Right renal pelvis (tissue), 4 donors: ENCODE measurements at regions not wholly inside any gene's neighbourhood (a gene's known extent, or its start where the extent isn't known, plus 50 kb on each side); places are given as distances from the start of the nearest gene placed in this dataset.
"Not testable (repeated sequence)": the region's sequence is repeated elsewhere in the genome, so short reads cannot be mapped to it uniquely, and the experiment has no call there.

Experiments
- DNase-seq, 4 donors: peaks; one replicate each; pipeline ENCODE4 v3.0.0-alpha.2; 2013; ENCODE audit warnings: low read depth in 4 of 4, low spot score in 3 of 4, missing footprints in 1 of 4

GRCh38 chr2:21814588-21815149 is 690.9 kb downstream of the TDRD15 start:
- no peak for DNase-seq

GRCh38 chr2:21818212-21818795 is 694.5 kb downstream of the TDRD15 start:
- DNase-seq = no peak

- no peak for DNase-seq
Observed at GRCh38 chr2:21819454-21819853, 695.7 kb downstream of the TDRD15 start.

- DNase-seq = no peak
Observed at GRCh38 chr2:21820271-21820670, 696.5 kb downstream of the TDRD15 start.

- no peak for DNase-seq
Observed at GRCh38 chr2:21821672-21822227, 698.0 kb downstream of the TDRD15 start.

- DNase-seq = no peak
Observed at GRCh38 chr2:21822505-21822904, 698.7 kb downstream of the TDRD15 start.

GRCh38 chr2:21833767-21834166 is 710.0 kb downstream of the TDRD15 start:
- no peak for DNase-seq

GRCh38 chr2:21836261-21836660 is 712.5 kb downstream of the TDRD15 start:
- DNase-seq = no peak

- no peak for DNase-seq
Observed at GRCh38 chr2:21836719-21837118, 713.0 kb downstream of the TDRD15 start.

- DNase-seq = no peak
Observed at GRCh38 chr2:21837168-21837960, 713.6 kb downstream of the TDRD15 start.

- DNase-seq = no peak
Observed at GRCh38 chr2:21841341-21841740, 717.6 kb downstream of the TDRD15 start.

- DNase-seq = not testable (repeated sequence)
Observed at GRCh38 chr2:21850367-21850766, 726.6 kb downstream of the TDRD15 start.

- no peak for DNase-seq
Observed at GRCh38 chr2:21854938-21855337, 731.2 kb downstream of the TDRD15 start.

GRCh38 chr2:21856708-21857107 is 732.9 kb downstream of the TDRD15 start:
- DNase-seq = no peak

GRCh38 chr2:21860907-21861306 is 737.1 kb downstream of the TDRD15 start:
- peak in 1 of 4 donors; percentile 1 for DNase-seq

GRCh38 chr2:21866316-21866715 is 742.5 kb downstream of the TDRD15 start:
- no peak for DNase-seq

- DNase-seq = no peak
Observed at GRCh38 chr2:21887881-21888280, 764.1 kb downstream of the TDRD15 start.

- no peak for DNase-seq
Observed at GRCh38 chr2:21890041-21890440, 766.3 kb downstream of the TDRD15 start.

GRCh38 chr2:21890716-21891115 is 766.9 kb downstream of the TDRD15 start:
- DNase-seq = no peak

- no peak for DNase-seq
Observed at GRCh38 chr2:21891191-21891590, 767.4 kb downstream of the TDRD15 start.

- no peak for DNase-seq
Observed at GRCh38 chr2:21892140-21892539, 768.4 kb downstream of the TDRD15 start.

- no peak for DNase-seq
Observed at GRCh38 chr2:21895200-21895599, 771.4 kb downstream of the TDRD15 start.
